Muscle layer of duodenum (tissue), 2 donors: ENCODE measurements at regions not wholly inside any gene's neighbourhood (a gene's known extent, or its start where the extent isn't known, plus 50 kb on each side); places are given as distances from the start of the nearest gene placed in this dataset.

Experiments
- H3K27ac ChIP-seq: one replicate; pipeline ENCODE4 v1.7.0; 2013; ENCODE audit warnings: mild to moderate bottlenecking, low read length
- H3K27me3 ChIP-seq: one replicate; pipeline ENCODE4 v1.7.0; 2013; ENCODE audit warnings: low read depth, mild to moderate bottlenecking, control low read depth, low read length
- H3K36me3 ChIP-seq, 2 donors: one replicate each; pipeline ENCODE4 v1.7.0; 2013; ENCODE audit warnings: low read length in 2 of 2, control low read depth in 1 of 2, mild to moderate bottlenecking in 1 of 2; ENCODE audit not compliant: insufficient read depth in 2 of 2, control insufficient read depth in 1 of 2
- H3K4me1 ChIP-seq, 2 donors: one replicate each; pipeline ENCODE4 v1.7.0; 2013; ENCODE audit warnings: low read length in 2 of 2, mild to moderate bottlenecking in 2 of 2, control low read depth in 1 of 2, moderate library complexity in 1 of 2; ENCODE audit not compliant: insufficient read depth in 2 of 2, control insufficient read depth in 1 of 2
- H3K4me3 ChIP-seq, 2 donors: one replicate each; pipeline ENCODE4 v1.7.0; 2013; ENCODE audit warnings: low read length in 2 of 2, low read depth in 1 of 2, mild to moderate bottlenecking in 1 of 2
- H3K9me3 ChIP-seq, 2 donors: one replicate each; pipeline ENCODE4 v1.7.0; 2013; ENCODE audit warnings: low read length in 2 of 2, control low read depth in 1 of 2, mild to moderate bottlenecking in 1 of 2; ENCODE audit not compliant: control insufficient read depth in 1 of 2
- donor health status: healthy.

GRCh38 chr19:32206065-32206464 is 139.3 kb upstream of the ZNF507 start:
- Histone ChIP-seq H3K36me3 (no peaks in the 10 kb centered on the region), H3K4me1 (no peaks in the 10 kb centered on the region), H3K9me3 (peaks cover 0 to 5% of the 10 kb centered on the region in 2 donors), H3K27ac (no peak overlapping the region), H3K4me3 (no peak overlapping the region), H3K27me3 (no peaks in the 10 kb centered on the region)

GRCh38 chr19:32208060-32208459 is 137.3 kb upstream of the ZNF507 start:
- Histone ChIP-seq H3K4me3 (no peak overlapping the region), H3K36me3 (no peaks in the 10 kb centered on the region), H3K27ac (no peak overlapping the region), H3K27me3 (no peaks in the 10 kb centered on the region), H3K9me3 (peaks cover 6 to 9% of the 10 kb centered on the region in 2 donors), H3K4me1 (no peaks in the 10 kb centered on the region)

- Histone ChIP-seq H3K27me3 (peaks cover 13% of the 10 kb centered on the region), H3K4me3 (no peak overlapping the region), H3K27ac (no peak overlapping the region), H3K9me3 (no peaks in the 10 kb centered on the region), H3K4me1 (peaks cover 0 to 5% of the 10 kb centered on the region in 2 donors), H3K36me3 (no peaks in the 10 kb centered on the region)
Measured at GRCh38 chr19:32219392-32219791, 126.0 kb upstream of the ZNF507 start.

- H3K4me3 ChIP-seq, result no peak overlapping the region
- peaks cover 14% of the 10 kb centered on the region for H3K27me3 ChIP-seq
- no peaks in the 10 kb centered on the region for H3K9me3 ChIP-seq
- peaks cover 0 to 6% of the 10 kb centered on the region in 2 donors for H3K4me1 ChIP-seq
- H3K36me3 ChIP-seq, result no peaks in the 10 kb centered on the region
- no peak overlapping the region for H3K27ac ChIP-seq
Measured at GRCh38 chr19:32219881-32220472, 125.4 kb upstream of the ZNF507 start.

GRCh38 chr19:32220951-32221350 is 124.5 kb upstream of the ZNF507 start:
- no peaks in the 10 kb centered on the region for H3K9me3 ChIP-seq
- H3K4me3 ChIP-seq, result no peak overlapping the region
- H3K27me3 ChIP-seq, result peaks cover 14% of the 10 kb centered on the region
- H3K4me1 ChIP-seq, result peaks cover 0 to 6% of the 10 kb centered on the region in 2 donors
- H3K27ac ChIP-seq, result no peak overlapping the region
- H3K36me3 ChIP-seq, result no peaks in the 10 kb centered on the region

- H3K4me1 ChIP-seq, result peaks cover 0 to 6% of the 10 kb centered on the region in 2 donors
- H3K27ac ChIP-seq, result no peak overlapping the region
- no peaks in the 10 kb centered on the region for H3K36me3 ChIP-seq
- H3K9me3 ChIP-seq, result no peaks in the 10 kb centered on the region
- no peak overlapping the region for H3K4me3 ChIP-seq
- H3K27me3 ChIP-seq, result peaks cover 14% of the 10 kb centered on the region
Measured at GRCh38 chr19:32222556-32222955, 122.9 kb upstream of the ZNF507 start.

- H3K4me1 ChIP-seq, result peaks cover 0 to 6% of the 10 kb centered on the region in 2 donors
- no peaks in the 10 kb centered on the region for H3K36me3 ChIP-seq
- H3K27ac ChIP-seq, result no peak overlapping the region
- H3K9me3 ChIP-seq, result no peaks in the 10 kb centered on the region
- no peak overlapping the region for H3K4me3 ChIP-seq
- peaks cover 14% of the 10 kb centered on the region for H3K27me3 ChIP-seq
Measured at GRCh38 chr19:32223106-32223505, 122.3 kb upstream of the ZNF507 start.

GRCh38 chr19:32223595-32224370 is 121.6 kb upstream of the ZNF507 start:
- H3K36me3 ChIP-seq, result no peaks in the 10 kb centered on the region
- no peak overlapping the region for H3K4me3 ChIP-seq
- H3K9me3 ChIP-seq, result no peaks in the 10 kb centered on the region
- H3K27ac ChIP-seq, result no peak overlapping the region
- peaks cover 0 to 6% of the 10 kb centered on the region in 2 donors for H3K4me1 ChIP-seq
- peaks cover 14% of the 10 kb centered on the region for H3K27me3 ChIP-seq

GRCh38 chr19:32224371-32225244 is 120.8 kb upstream of the ZNF507 start:
- peaks cover 14% of the 10 kb centered on the region for H3K27me3 ChIP-seq

GRCh38 chr19:32227561-32228165 is 117.7 kb upstream of the ZNF507 start:
- Histone ChIP-seq H3K9me3 (no peaks in the 10 kb centered on the region), H3K4me1 (peaks cover 0 to 6% of the 10 kb centered on the region in 2 donors), H3K27me3 (peaks cover 14% of the 10 kb centered on the region)

More at GRCh38 chr19:32224371-32225244, 120.8 kb upstream of the ZNF507 start:
- H3K27ac ChIP-seq, result no peak overlapping the region
- H3K4me3 ChIP-seq, result peak overlapping the region in 1 of 2 donors; percentile 33
- peaks cover 0 to 6% of the 10 kb centered on the region in 2 donors for H3K4me1 ChIP-seq
- no peaks in the 10 kb centered on the region for H3K9me3 ChIP-seq
- no peaks in the 10 kb centered on the region for H3K36me3 ChIP-seq

GRCh38 chr19:32230441-32230840 is 115.0 kb upstream of the ZNF507 start:
- H3K4me3 ChIP-seq, result no peak overlapping the region
- no peaks in the 10 kb centered on the region for H3K4me1 ChIP-seq
- no peaks in the 10 kb centered on the region for H3K27me3 ChIP-seq
- no peak overlapping the region for H3K27ac ChIP-seq
- no peaks in the 10 kb centered on the region for H3K9me3 ChIP-seq
- H3K36me3 ChIP-seq, result no peaks in the 10 kb centered on the region

More at GRCh38 chr19:32227561-32228165, 117.7 kb upstream of the ZNF507 start:
- H3K27ac ChIP-seq, result no peak overlapping the region
- H3K36me3 ChIP-seq, result no peaks in the 10 kb centered on the region
- no peak overlapping the region for H3K4me3 ChIP-seq
